Spleen (tissue), 7 donors: ENCODE measurements at regions not wholly inside any gene's neighbourhood (a gene's known extent, or its start where the extent isn't known, plus 50 kb on each side); places are given as distances from the start of the nearest gene placed in this dataset.

Experiments used
- CTCF ChIP-seq, 11 experiments: fragments of 200-600 bp in 7 of 11; fragments of 450-650 bp in 4 of 11; sonication (generic) in 4 of 11; IDR thresholded peaks in 8 of 11; conservative IDR thresholded peaks in 3 of 11; 1 replicate in 7 of 11; 2 replicates in 4 of 11; pipeline versions ENCODE4 v1.4.0 to v1.8.0; 2016 to 2021; ENCODE audit warnings: antibody characterized with exemption in 11 of 11, inconsistent platforms in 4 of 11, mild to moderate bottlenecking in 1 of 11
- POLR2A ChIP-seq, 3 donors: fragments of 450-650 bp; IDR thresholded peaks; one replicate each; pipeline ENCODE4 v1.5.1; 2017; ENCODE audit warnings: antibody characterized with exemption in 3 of 3, mild to moderate bottlenecking in 1 of 3
- POLR2AphosphoS5 ChIP-seq, 3 donors: sonication (generic); formaldehyde crosslinking; IDR thresholded peaks; one replicate each; pipeline ENCODE4 v1.5.1; 2017; ENCODE audit warnings: antibody characterized with exemption in 3 of 3
- donor health status: DM: no; HTN: no; CAD: no; lungs with moderate emphysema.
- donor health status: DM: no; HTN: no; CAD: no.
- donor health status: DM: no; HTN: no; CAD: no.

GRCh38 chr18:10308154-10308553 lies 146.3 kb upstream of the APCDD1 start:
- TF ChIP-seq POLR2A (IDR thresholded peaks at IDR 0.05) (no peak), CTCF (IDR thresholded peaks at IDR 0.05 in 8 of 11, conservative IDR thresholded peaks at IDR 0.05 in 3 of 11) (no peak), POLR2AphosphoS5 (IDR thresholded peaks at IDR 0.05) (no peak)
